Caco-2 (cell line): ENCODE measurements at regions not wholly inside any gene's neighbourhood (a gene's known extent, or its start where the extent isn't known, plus 50 kb on each side); places are given as distances from the start of the nearest gene placed in this dataset.
"Not testable (repeated sequence)": the region's sequence is repeated elsewhere in the genome, so short reads cannot be mapped to it uniquely, and the experiment has no call there.

Experiments
- BruUV-seq: library from RNA; stranded (reverse); fragments of 400-500 nt; replicated peaks from 2 replicates; lab custom pipeline; 2021; lab: Mats Ljungman, UMichigan
- CTCF ChIA-PET: fragments of 300-600 bp; sonication (Branson Sonifier 250); formaldehyde crosslinking; loops from one replicate; lab custom pipeline; 2022; ENCODE audit warnings: antibody characterized with exemption; lab: Charles Lee
- POLR2A ChIA-PET: fragments of 300-600 bp; sonication (Branson Sonifier 250); formaldehyde crosslinking; loops from one replicate; lab custom pipeline; 2022; ENCODE audit warnings: antibody characterized with exemption; lab: Charles Lee
- DNase-seq, 2 experiments: peaks; one replicate each; pipeline versions ENCODE4 v3.0.0 to v3.0.0-alpha.2; 2020 to 2022
- H3K27me3 ChIP-seq: replicated peaks from 2 replicates; pipeline ENCODE4 v1.6.0; 2011; ENCODE audit warnings: low read length; ENCODE audit not compliant: control insufficient read depth, insufficient read depth
- H3K36me3 ChIP-seq: 2 replicates; pipeline ENCODE4 v1.5.1; 2011; ENCODE audit warnings: low read length; ENCODE audit not compliant: control insufficient read depth, insufficient read depth
- H3K4me1 ChIP-seq: fragments of 250-450 bp; sonication (Bioruptor Pico); 2 replicates; pipeline ENCODE4 v1.5.1; 2020; ENCODE audit warnings: mild to moderate bottlenecking
- H3K4me3 ChIP-seq: 2 replicates; pipeline ENCODE4 v1.5.1; 2011; ENCODE audit warnings: low read depth, mild to moderate bottlenecking, control low read depth, low read length
- H3K9me3 ChIP-seq: fragments of 250-450 bp; sonication (Bioruptor Pico); 2 replicates; pipeline ENCODE4 v1.5.1; 2020; ENCODE audit warnings: mild to moderate bottlenecking, moderate library complexity
- H3K27ac Mint-ChIP-seq: one replicate; pipeline ENCODE4 v1.8.0; 2022; ENCODE audit warnings: mixed read lengths; ENCODE audit not compliant: unreplicated experiment
- H3K27me3 Mint-ChIP-seq: one replicate; pipeline ENCODE4 v1.8.0; 2022; ENCODE audit warnings: mixed read lengths; ENCODE audit not compliant: insufficient read depth, unreplicated experiment
- H3K36me3 Mint-ChIP-seq: one replicate; pipeline ENCODE4 v1.8.0; 2022; ENCODE audit warnings: mild to moderate bottlenecking, mixed read lengths; ENCODE audit not compliant: insufficient read depth, unreplicated experiment
- H3K4me1 Mint-ChIP-seq: one replicate; pipeline ENCODE4 v1.8.0; 2022; ENCODE audit warnings: low read depth, mixed read lengths; ENCODE audit not compliant: unreplicated experiment
- H3K4me3 Mint-ChIP-seq: one replicate; pipeline ENCODE4 v1.8.0; 2022; ENCODE audit warnings: mild to moderate bottlenecking, moderate library complexity, mixed read lengths; ENCODE audit not compliant: unreplicated experiment
- H3K9me3 Mint-ChIP-seq: one replicate; pipeline ENCODE4 v1.8.0; 2022; ENCODE audit warnings: mixed read lengths; ENCODE audit not compliant: unreplicated experiment
- intact Hi-C: fragments of 100-400 bp; cut with micrococcal nuclease; formaldehyde crosslinking; loops from one replicate; pipeline ENCODE4 v1.10.0; 2022; ENCODE audit not compliant: unreplicated experiment
- TF ChIP-seq, protein P1 (sequence below), 2 experiments: fragments of 200-600 bp in 1 of 2; IDR thresholded peaks; 1 replicate in 1 of 2; 2 replicates in 1 of 2; pipeline versions ENCODE4 v1.5.1 to v1.8.0; 2011 to 2022; ENCODE audit warnings: antibody characterized with exemption in 1 of 2, control low read depth in 1 of 2, inconsistent platforms in 1 of 2, low read depth in 1 of 2, low read length in 1 of 2, mild to moderate bottlenecking in 1 of 2, moderate library complexity in 1 of 2; ENCODE audit not compliant: insufficient read depth in 1 of 2, severe bottlenecking in 1 of 2, unreplicated experiment in 1 of 2

DNA sequence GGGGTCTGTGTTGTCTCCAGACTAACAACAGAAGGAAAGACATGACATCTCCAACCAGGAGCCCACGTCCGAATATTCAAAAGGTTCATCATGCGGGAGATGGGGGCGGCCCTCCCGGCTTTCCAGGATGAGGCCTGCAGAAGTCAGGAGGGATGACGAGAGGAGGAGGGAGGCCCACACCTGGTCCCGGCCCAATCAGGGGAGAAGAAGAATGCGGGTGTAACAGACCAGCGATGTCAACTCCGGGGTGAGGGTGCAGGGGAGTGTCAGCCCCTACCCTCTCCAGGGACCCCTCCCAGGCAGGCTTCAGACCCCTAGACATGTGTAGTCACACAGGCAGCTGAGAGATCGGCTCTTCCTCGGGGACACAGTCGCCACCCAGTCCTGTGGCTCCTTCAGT, 275.3 kb upstream of the ZNF507 start:
- H3K9me3 ChIP-seq = no peaks in the 10 kb centered on the region
- ChIA-PET CTCF (no interaction called here), POLR2A (no interaction called here)
- DNase-seq = no peak
- no TSS peak for BruUV-seq
- H3K27me3 Mint-ChIP-seq = peaks cover 12% of the 10 kb centered on the region
- intact Hi-C loops = no loop called here
- no peaks in the 10 kb centered on the region for H3K4me1 Mint-ChIP-seq
- no peaks in the 10 kb centered on the region for H3K36me3 ChIP-seq
- TF ChIP-seq, protein P1, sequence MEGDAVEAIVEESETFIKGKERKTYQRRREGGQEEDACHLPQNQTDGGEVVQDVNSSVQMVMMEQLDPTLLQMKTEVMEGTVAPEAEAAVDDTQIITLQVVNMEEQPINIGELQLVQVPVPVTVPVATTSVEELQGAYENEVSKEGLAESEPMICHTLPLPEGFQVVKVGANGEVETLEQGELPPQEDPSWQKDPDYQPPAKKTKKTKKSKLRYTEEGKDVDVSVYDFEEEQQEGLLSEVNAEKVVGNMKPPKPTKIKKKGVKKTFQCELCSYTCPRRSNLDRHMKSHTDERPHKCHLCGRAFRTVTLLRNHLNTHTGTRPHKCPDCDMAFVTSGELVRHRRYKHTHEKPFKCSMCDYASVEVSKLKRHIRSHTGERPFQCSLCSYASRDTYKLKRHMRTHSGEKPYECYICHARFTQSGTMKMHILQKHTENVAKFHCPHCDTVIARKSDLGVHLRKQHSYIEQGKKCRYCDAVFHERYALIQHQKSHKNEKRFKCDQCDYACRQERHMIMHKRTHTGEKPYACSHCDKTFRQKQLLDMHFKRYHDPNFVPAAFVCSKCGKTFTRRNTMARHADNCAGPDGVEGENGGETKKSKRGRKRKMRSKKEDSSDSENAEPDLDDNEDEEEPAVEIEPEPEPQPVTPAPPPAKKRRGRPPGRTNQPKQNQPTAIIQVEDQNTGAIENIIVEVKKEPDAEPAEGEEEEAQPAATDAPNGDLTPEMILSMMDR (IDR thresholded peaks at IDR 0.05; ENCODE audit: insufficient read depth in 1 of 2, low read depth in 1 of 2, low read length in 1 of 2, severe bottlenecking in 1 of 2, unreplicated experiment in 1 of 2) = no peak
- H3K27ac Mint-ChIP-seq = no peak overlapping the region
- H3K9me3 Mint-ChIP-seq = no peaks in the 10 kb centered on the region
- no peak overlapping the region for H3K4me3 ChIP-seq
- no peak overlapping the region for H3K4me3 Mint-ChIP-seq
- H3K36me3 Mint-ChIP-seq = no peaks in the 10 kb centered on the region
- no peaks in the 10 kb centered on the region for H3K4me1 ChIP-seq
- no peaks in the 10 kb centered on the region; the same call in 1 of the 2 replicates for H3K27me3 ChIP-seq

DNA sequence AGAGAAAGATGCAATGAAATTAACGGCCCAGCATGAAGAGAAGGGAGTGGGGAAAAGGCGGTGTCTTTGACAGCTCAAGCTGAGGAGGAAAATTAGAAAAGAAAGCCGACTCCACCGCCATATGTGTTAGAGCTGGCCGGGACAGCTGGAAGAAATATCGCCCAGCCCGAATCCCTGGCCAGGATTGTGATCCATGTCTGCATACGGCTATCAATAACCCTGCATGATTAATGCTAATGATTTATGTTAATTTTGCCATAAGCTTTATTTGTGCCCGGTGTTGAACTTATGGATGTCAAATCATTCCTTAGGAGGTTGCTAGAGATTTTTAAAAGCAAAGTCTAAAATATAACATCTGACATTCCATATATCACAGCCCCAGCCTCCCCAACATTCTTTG, 263.4 kb upstream of the ZNF507 start:
- Mint-ChIP-seq H3K9me3 (peaks cover 11% of the 10 kb centered on the region), H3K4me1 (no peaks in the 10 kb centered on the region), H3K36me3 (no peaks in the 10 kb centered on the region), H3K27me3 (peaks cover 7% of the 10 kb centered on the region), H3K4me3 (no peak overlapping the region), H3K27ac (no peak overlapping the region)
- Histone ChIP-seq H3K27me3 (no peaks in the 10 kb centered on the region; the same call in 1 of the 2 replicates), H3K36me3 (no peaks in the 10 kb centered on the region), H3K9me3 (no peaks in the 10 kb centered on the region), H3K4me3 (no peak overlapping the region), H3K4me1 (no peaks in the 10 kb centered on the region)
- no peak for DNase-seq
- intact Hi-C loops = no loop called here
- ChIA-PET CTCF (no interaction called here), POLR2A (no interaction called here)
- no TSS peak for BruUV-seq
- TF ChIP-seq, protein P1 (IDR thresholded peaks at IDR 0.05; ENCODE audit: insufficient read depth in 1 of 2, low read depth in 1 of 2, low read length in 1 of 2, severe bottlenecking in 1 of 2, unreplicated experiment in 1 of 2) = no peak

DNA sequence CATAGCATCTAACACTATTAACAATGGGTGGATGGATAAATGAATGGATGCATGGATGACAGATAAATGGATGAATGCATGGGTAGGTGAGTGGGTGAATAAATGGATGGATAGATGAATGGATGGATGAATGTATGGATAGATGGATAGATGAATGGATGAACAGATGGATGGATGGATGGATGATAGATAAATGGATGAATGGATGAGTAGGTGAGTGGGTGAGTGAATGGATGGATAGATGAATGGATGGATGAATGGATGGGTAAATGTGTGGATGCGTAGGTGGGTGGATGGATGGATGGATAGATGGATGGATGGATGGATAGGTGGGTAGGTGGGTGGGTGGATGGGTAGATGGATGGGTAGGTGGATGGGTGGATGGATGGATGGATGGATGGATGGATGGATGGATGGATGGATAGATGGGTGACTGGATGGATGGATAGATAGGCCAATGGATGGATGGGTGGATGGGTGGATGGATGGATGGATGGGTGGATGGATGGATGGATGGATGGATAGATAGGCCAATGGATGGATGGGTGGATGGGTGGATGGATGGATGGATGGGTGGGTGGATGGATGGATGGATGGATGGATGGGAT, 260.6 kb upstream of the ZNF507 start:
- H3K4me1 Mint-ChIP-seq, H3K36me3 Mint-ChIP-seq, H3K9me3 ChIP-seq, intact Hi-C loops, H3K27me3 ChIP-seq, H3K4me1 ChIP-seq, H3K27ac Mint-ChIP-seq, H3K36me3 ChIP-seq, POLR2A ChIA-PET, H3K27me3 Mint-ChIP-seq, CTCF ChIA-PET, DNase-seq, H3K4me3 ChIP-seq, H3K4me3 Mint-ChIP-seq, BruUV-seq: not testable (repeated sequence)
- peaks cover 19% of the 10 kb centered on the region for H3K9me3 Mint-ChIP-seq
